ENCODE measurements at regions not wholly inside any gene's neighbourhood (a gene's known extent, or its start where the extent isn't known, plus 50 kb on each side); places are given as distances from the start of the nearest gene placed in this dataset.

GRCh38 chr5:158531860-158532259 is 567.9 kb downstream of the EBF1 start:
- Histone ChIP-seq H3K4me3 (no peak overlapping the region), H3K9me3 (replicated peaks in 1 of 3) (no peaks in the 10 kb centered on the region), H3K4me1 (replicated peaks in 1 of 2) (no peaks in the 10 kb centered on the region), H3K27me3 (no peaks in the 10 kb centered on the region), H3K36me3 (replicated peaks in 1 of 2) (no peaks in the 10 kb centered on the region), H3K27ac (no peak overlapping the region)
- DNase-seq = no peak
- TF ChIP-seq POLR2A (IDR thresholded peaks at IDR 0.05) (no peak), CTCF (IDR thresholded peaks at IDR 0.05) (no peak)
- 82 to 99% (median 95%) methylated on average over 2 of the region's 2 CpGs for WGBS, 4 donors
- intact Hi-C loops (cut with DNase I) = no loop called here

- intact Hi-C loops (cut with DNase I) = no loop called here
- no peaks in the 10 kb centered on the region for H3K9me3 ChIP-seq (replicated peaks in 1 of 3)
- no peak for TF ChIP-seq POLR2A (IDR thresholded peaks at IDR 0.05)
- no peak for TF ChIP-seq CTCF (IDR thresholded peaks at IDR 0.05)
- H3K4me1 ChIP-seq (replicated peaks in 1 of 2) = no peaks in the 10 kb centered on the region
- no peak for DNase-seq
- no peak overlapping the region for H3K4me3 ChIP-seq
- no peak overlapping the region for H3K27ac ChIP-seq
- no peaks in the 10 kb centered on the region for H3K27me3 ChIP-seq
- no peaks in the 10 kb centered on the region for H3K36me3 ChIP-seq (replicated peaks in 1 of 2)
Observed at GRCh38 chr5:158530115-158530514, 569.6 kb downstream of the EBF1 start.

GRCh38 chr5:158529454-158529853 is 570.3 kb downstream of the EBF1 start:
- intact Hi-C loops (cut with DNase I) = no loop called here
- Histone ChIP-seq H3K4me1 (replicated peaks in 1 of 2) (no peaks in the 10 kb centered on the region), H3K4me3 (no peak overlapping the region), H3K27ac (no peak overlapping the region), H3K27me3 (no peaks in the 10 kb centered on the region), H3K36me3 (replicated peaks in 1 of 2) (no peaks in the 10 kb centered on the region), H3K9me3 (replicated peaks in 1 of 3) (no peaks in the 10 kb centered on the region)
- 55 to 67% (median 58%) methylated on average over 5 of the region's 5 CpGs for WGBS, 4 donors
- DNase-seq = peak in 1 of 7 donors; percentile 1
- TF ChIP-seq CTCF (IDR thresholded peaks at IDR 0.05) (no peak), POLR2A (IDR thresholded peaks at IDR 0.05) (no peak)

- no peak for DNase-seq
- Histone ChIP-seq H3K9me3 (replicated peaks in 1 of 3) (no peaks in the 10 kb centered on the region), H3K4me3 (no peak overlapping the region), H3K36me3 (replicated peaks in 1 of 2) (no peaks in the 10 kb centered on the region), H3K27ac (no peak overlapping the region), H3K4me1 (replicated peaks in 1 of 2) (no peaks in the 10 kb centered on the region), H3K27me3 (no peaks in the 10 kb centered on the region)
- 62 to 73% (median 64%) methylated on average over 4 of the region's 4 CpGs for WGBS, 4 donors
- intact Hi-C loops (cut with DNase I) = no loop called here
- TF ChIP-seq POLR2A (IDR thresholded peaks at IDR 0.05) = no peak
- TF ChIP-seq CTCF (IDR thresholded peaks at IDR 0.05) = no peak
Observed at GRCh38 chr5:158525663-158526062, 574.1 kb downstream of the EBF1 start.

Measured in adrenal gland (tissue), 9 donors.